Naive B cell (primary cell): ENCODE measurements at regions not wholly inside any gene's neighbourhood (a gene's known extent, or its start where the extent isn't known, plus 50 kb on each side); places are given as distances from the start of the nearest gene placed in this dataset.

Experiments
- ATAC-seq, 2 donors: fragments of 150-1000 bp; cut with Tn5 transposase; 2 replicates each; pipeline ENCODE4 v1.10.0; 2021; ENCODE audit warnings: low read depth in 2 of 2, mild to moderate bottlenecking in 2 of 2, moderate library complexity in 2 of 2
- DNase-seq: peaks from one replicate; pipeline ENCODE4 v3.0.0; 2022
- H3K27ac Mint-ChIP-seq, 6 donors: one replicate each; pipeline ENCODE4 v1.8.0; 2020 to 2022; ENCODE audit warnings: mild to moderate bottlenecking in 6 of 6, mixed read lengths in 6 of 6, moderate library complexity in 5 of 6, inconsistent platforms in 2 of 6
- H3K27me3 Mint-ChIP-seq, 3 donors: one replicate each; pipeline ENCODE4 v1.8.0; 2021 to 2022; ENCODE audit warnings: mixed read lengths in 3 of 3, mild to moderate bottlenecking in 1 of 3
- H3K36me3 Mint-ChIP-seq, 2 donors: one replicate each; pipeline ENCODE4 v1.8.0; 2020 to 2022; ENCODE audit warnings: mixed read lengths in 2 of 2, inconsistent platforms in 1 of 2, mild to moderate bottlenecking in 1 of 2
- H3K4me1 Mint-ChIP-seq, 3 donors: one replicate each; pipeline ENCODE4 v1.8.0; 2020 to 2022; ENCODE audit warnings: mixed read lengths in 3 of 3, inconsistent platforms in 1 of 3, mild to moderate bottlenecking in 1 of 3, moderate library complexity in 1 of 3
- H3K4me3 Mint-ChIP-seq, 8 donors: one replicate each; pipeline ENCODE4 v1.8.0; 2020 to 2022; ENCODE audit warnings: mild to moderate bottlenecking in 8 of 8, mixed read lengths in 8 of 8, moderate library complexity in 8 of 8, inconsistent platforms in 2 of 8
- H3K9me3 Mint-ChIP-seq, 7 donors: one replicate each; pipeline ENCODE4 v1.8.0; 2020 to 2022; ENCODE audit warnings: mixed read lengths in 7 of 7, mild to moderate bottlenecking in 5 of 7, inconsistent platforms in 2 of 7, moderate library complexity in 1 of 7

DNA sequence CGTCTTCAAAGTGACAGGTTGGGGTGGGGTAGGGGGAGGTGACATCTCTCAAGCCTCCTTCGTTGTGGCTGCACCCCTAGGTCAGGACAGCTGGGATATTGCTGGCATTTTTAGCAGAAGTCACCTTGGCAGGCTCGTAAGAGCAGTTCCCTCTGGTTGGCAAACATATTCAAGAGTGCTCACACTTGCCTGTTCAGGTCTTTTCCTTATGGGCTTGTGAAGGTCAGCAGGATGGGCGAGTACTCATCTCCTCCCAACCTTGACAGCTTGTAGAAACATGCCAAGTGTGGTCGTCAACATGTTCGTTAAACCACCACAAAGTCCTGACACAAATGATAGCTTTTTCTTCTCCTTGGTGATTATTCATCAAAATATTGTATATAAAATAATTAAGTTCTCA, 113.6 kb downstream of the HDGFL1 start:
- Mint-ChIP-seq H3K27me3 (no peaks in the 10 kb centered on the region), H3K4me3 (no peak overlapping the region), H3K36me3 (no peaks in the 10 kb centered on the region), H3K9me3 (peaks cover 0 to 2% (median 0%) of the 10 kb centered on the region in 7 donors), H3K4me1 (no peaks in the 10 kb centered on the region), H3K27ac (no peak overlapping the region)
- DNase-seq: no peak
- ATAC-seq: no peak

DNA sequence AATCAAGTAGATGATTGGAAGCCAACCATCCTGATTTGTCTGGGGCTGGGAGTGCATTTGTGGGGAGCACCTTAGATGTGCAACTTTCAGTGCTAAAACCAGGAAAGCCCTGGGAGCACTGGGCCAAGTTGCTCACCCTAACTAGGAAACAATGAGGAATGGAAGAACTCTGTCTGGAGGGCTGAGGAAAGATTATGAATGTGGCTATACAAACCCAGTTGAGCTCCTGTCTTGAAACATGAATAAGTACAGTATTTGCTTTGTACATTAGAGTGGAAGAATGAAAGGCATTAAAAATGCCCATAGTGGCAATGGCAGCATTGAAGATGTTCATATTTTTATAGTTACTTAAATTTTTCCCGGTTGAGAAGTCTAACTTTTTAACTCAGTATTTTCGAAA, 121.1 kb downstream of the HDGFL1 start:
- Mint-ChIP-seq H3K9me3 (peaks cover 0 to 5% (median 0%) of the 10 kb centered on the region in 7 donors), H3K27me3 (no peaks in the 10 kb centered on the region), H3K27ac (no peak overlapping the region), H3K4me1 (no peaks in the 10 kb centered on the region), H3K36me3 (no peaks in the 10 kb centered on the region), H3K4me3 (no peak overlapping the region)
- ATAC-seq (no peak), DNase-seq (no peak)

DNA sequence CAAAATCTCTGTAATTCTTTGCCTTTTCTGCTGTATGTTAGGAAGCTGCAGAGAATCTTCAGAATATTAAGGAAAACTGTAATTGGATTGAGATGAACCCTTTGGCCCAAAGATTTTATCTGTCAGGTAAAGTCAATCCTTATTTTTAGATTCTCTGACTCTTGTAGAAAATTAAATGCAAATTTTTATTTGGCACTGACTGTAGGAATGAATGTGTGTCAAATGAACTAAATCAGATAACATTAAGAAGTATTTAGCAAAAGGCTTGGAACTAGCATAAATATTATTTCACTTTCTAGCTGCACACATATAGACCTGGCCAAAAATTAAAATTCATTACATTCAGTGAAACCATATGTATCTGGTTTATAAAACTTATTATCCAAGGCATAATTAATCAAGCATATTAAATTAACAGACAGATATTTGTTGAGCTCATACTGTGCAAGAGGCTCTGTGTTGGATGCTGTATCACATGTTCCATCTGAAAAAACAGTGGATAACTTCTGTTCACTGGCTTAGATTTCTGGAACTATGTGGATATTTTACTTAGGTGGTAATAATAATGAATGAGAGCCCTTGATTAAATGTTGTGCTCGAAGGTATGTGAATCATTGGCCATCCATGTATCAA, 124.8 kb downstream of the HDGFL1 start:
- no peak for DNase-seq
- no peak for ATAC-seq

DNA sequence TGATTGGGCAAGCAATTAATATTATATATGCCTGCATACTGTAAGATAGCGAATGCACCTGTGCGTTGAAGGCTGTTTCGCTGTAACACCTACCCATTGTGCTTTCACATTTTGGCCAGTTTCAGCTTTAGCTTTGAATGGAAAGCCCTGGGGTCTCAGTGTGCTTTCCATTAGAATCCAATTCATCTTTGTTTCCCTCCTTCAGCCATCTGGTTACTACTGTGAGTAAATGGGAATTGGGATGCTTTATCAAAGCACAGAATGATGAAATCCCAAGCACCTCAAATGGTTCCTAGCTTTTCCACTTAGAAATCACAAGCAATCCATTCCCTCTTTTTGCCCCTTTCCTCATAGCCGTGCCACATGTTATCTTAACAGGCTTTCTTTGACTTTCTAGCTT, 127.1 kb downstream of the HDGFL1 start:
- H3K27me3 Mint-ChIP-seq: no peaks in the 10 kb centered on the region
- no peaks in the 10 kb centered on the region for H3K4me1 Mint-ChIP-seq
- H3K9me3 Mint-ChIP-seq: no peaks in the 10 kb centered on the region
- no peaks in the 10 kb centered on the region for H3K36me3 Mint-ChIP-seq
- H3K27ac Mint-ChIP-seq: no peak overlapping the region
- no peak for DNase-seq
- ATAC-seq: no peak
- no peak overlapping the region for H3K4me3 Mint-ChIP-seq

More for the DNA sequence above, 124.8 kb downstream of the HDGFL1 start:
- no peaks in the 10 kb centered on the region for H3K36me3 Mint-ChIP-seq
- no peaks in the 10 kb centered on the region for H3K4me1 Mint-ChIP-seq
- H3K4me3 Mint-ChIP-seq: no peak overlapping the region
- H3K9me3 Mint-ChIP-seq: peaks cover 0 to 5% (median 0%) of the 10 kb centered on the region in 7 donors
- no peak overlapping the region for H3K27ac Mint-ChIP-seq
- no peaks in the 10 kb centered on the region for H3K27me3 Mint-ChIP-seq

DNA sequence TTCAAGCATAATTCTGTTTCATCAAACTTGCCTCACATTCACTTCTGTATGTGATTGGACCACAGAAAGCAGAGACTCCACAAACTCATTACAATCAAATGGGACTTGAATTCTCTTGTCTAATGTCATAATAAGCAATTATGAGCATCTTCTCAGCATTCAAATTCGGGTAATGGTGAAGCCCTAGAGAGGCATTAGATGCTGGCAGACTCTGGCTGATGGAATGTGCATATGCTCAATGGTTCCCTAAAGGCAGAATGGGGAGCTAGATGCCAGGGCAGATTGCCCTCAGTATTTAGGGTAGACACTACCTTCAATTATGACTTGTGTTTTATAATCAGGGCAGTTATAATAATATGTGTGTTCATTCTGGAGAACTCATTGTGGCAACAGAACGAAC, 127.9 kb downstream of the HDGFL1 start:
- Mint-ChIP-seq H3K4me1 (no peaks in the 10 kb centered on the region), H3K36me3 (no peaks in the 10 kb centered on the region), H3K4me3 (no peak overlapping the region), H3K9me3 (no peaks in the 10 kb centered on the region), H3K27me3 (no peaks in the 10 kb centered on the region), H3K27ac (no peak overlapping the region)
- DNase-seq: no peak
- no peak for ATAC-seq

DNA sequence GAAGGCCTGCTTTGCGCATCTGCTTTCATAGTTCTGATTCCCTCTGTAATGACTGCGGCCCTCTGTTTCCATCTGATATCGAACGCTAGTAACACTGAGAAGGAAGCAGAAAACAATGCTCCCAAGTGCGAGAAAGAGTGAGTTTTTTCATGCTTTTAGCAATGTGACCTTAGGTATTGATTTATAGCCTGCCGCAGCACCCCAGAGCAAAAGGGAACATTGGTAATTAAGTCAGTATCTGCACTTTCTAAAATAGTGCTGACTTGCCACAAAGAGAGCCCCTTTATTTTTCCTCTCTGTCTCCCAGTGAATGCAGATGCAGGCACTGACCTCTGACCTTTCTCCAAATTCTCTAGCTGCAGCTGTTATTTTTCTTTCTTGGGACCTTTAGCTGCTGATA, 129.8 kb downstream of the HDGFL1 start:
- no peaks in the 10 kb centered on the region for H3K4me1 Mint-ChIP-seq
- H3K36me3 Mint-ChIP-seq: no peaks in the 10 kb centered on the region
- no peak for DNase-seq
- H3K27me3 Mint-ChIP-seq: no peaks in the 10 kb centered on the region
- H3K4me3 Mint-ChIP-seq: no peak overlapping the region
- H3K27ac Mint-ChIP-seq: no peak overlapping the region
- no peaks in the 10 kb centered on the region for H3K9me3 Mint-ChIP-seq
- ATAC-seq: no peak

DNA sequence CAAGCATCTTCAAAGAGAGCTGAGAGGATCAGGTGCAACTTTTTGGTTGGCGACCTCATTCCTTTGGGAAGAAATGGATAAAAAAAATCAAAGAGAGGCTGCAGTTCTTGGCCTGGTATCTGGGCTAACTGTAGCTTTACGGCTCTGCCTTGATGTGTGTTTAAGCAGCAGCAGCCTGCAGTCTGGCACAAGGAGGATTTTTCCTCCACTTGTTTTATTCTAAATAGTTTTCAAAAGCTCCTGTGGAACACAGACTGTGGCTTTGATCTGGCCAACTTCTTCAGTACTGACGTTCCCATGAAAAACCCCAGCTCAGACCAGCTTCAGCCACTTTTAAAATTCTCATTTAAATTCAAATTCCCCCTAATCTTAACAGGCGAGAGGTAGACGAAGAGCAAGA, 137.3 kb downstream of the HDGFL1 start:
- H3K27me3 Mint-ChIP-seq: no peaks in the 10 kb centered on the region
- no peaks in the 10 kb centered on the region for H3K4me1 Mint-ChIP-seq

DNA sequence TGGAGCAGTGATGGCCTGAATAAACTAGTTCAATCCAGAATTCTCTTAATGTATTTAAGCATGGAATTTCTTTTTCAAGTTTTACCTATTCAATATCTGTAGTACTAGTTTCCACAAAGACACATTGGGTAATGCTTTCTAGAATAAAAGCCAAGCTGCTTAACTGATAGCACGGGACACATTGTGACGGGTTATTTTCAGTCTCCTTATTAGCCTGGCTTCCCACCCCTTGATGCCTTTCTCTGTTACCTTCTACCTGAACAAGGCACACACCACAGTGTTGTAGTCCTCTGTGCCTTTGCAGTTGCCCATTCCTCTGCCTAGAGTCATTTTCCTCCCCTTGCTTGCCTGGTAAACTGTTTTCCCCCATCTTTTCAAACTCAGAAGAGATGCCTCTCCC, 139.1 kb downstream of the HDGFL1 start:
- Mint-ChIP-seq H3K4me1 (no peaks in the 10 kb centered on the region), H3K27me3 (no peaks in the 10 kb centered on the region)

More for the DNA sequence above, 137.3 kb downstream of the HDGFL1 start:
- ATAC-seq (no peak), DNase-seq (no peak)
- Mint-ChIP-seq H3K27ac (no peak overlapping the region), H3K36me3 (no peaks in the 10 kb centered on the region), H3K4me3 (no peak overlapping the region), H3K9me3 (no peaks in the 10 kb centered on the region)

DNA sequence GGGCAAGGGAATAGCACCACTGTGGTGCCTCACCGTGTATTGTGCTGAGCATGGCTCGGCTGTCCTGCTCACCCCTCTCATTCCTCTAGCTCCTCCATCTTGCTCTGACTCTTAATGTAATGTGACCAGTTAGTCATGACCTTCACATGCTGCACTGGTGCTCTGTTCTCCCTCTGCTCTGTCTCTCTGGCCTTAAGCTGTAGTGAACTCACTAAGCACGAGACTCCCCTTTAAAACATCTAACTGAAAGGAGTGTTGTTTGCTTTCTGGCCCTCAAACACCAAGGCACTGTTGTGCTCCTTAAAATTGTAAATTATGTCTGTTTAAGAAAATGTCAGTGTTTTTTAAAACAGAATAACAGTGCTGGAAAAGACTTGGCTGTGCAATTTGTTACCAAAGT, 140.4 kb downstream of the HDGFL1 start:
- DNase-seq (no peak), ATAC-seq (no peak)
- H3K36me3 Mint-ChIP-seq: no peaks in the 10 kb centered on the region
- no peaks in the 10 kb centered on the region for H3K9me3 Mint-ChIP-seq
- peak overlapping the region in 1 of 6 donors; percentile 44 for H3K27ac Mint-ChIP-seq
- no peak overlapping the region for H3K4me3 Mint-ChIP-seq
- no peaks in the 10 kb centered on the region for H3K4me1 Mint-ChIP-seq
- no peaks in the 10 kb centered on the region for H3K27me3 Mint-ChIP-seq

More for the DNA sequence above, 139.1 kb downstream of the HDGFL1 start:
- Mint-ChIP-seq H3K4me3 (no peak overlapping the region), H3K36me3 (no peaks in the 10 kb centered on the region), H3K27ac (peak overlapping the region in 1 of 6 donors; percentile 12), H3K9me3 (no peaks in the 10 kb centered on the region)
- ATAC-seq: no peak
- no peak for DNase-seq

DNA sequence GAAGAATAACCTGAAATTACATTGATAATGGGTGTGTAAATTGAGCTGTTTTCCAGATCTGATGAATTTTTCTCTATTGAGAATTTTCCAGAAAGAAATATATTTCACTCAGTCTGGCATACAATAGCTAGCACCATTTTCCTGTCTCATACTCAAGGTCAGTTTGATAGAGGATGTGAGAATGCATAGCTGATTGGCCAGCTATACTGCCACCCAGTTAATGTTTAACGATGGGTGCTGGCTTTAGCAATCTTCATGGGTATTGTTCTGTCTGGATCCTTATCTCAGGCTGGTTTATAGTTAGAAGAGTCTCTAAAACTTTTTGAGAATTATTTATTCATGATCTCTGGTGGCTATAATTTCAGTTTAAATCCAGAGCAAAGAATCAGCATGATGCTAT, 147.4 kb downstream of the HDGFL1 start:
- DNase-seq: no peak
- H3K27me3 Mint-ChIP-seq: no peaks in the 10 kb centered on the region
- H3K27ac Mint-ChIP-seq: no peak overlapping the region
- H3K36me3 Mint-ChIP-seq: no peaks in the 10 kb centered on the region
- no peaks in the 10 kb centered on the region for H3K4me1 Mint-ChIP-seq
- no peak for ATAC-seq
- H3K4me3 Mint-ChIP-seq: no peak overlapping the region
- H3K9me3 Mint-ChIP-seq: peaks cover 0 to 5% (median 0%) of the 10 kb centered on the region in 7 donors

DNA sequence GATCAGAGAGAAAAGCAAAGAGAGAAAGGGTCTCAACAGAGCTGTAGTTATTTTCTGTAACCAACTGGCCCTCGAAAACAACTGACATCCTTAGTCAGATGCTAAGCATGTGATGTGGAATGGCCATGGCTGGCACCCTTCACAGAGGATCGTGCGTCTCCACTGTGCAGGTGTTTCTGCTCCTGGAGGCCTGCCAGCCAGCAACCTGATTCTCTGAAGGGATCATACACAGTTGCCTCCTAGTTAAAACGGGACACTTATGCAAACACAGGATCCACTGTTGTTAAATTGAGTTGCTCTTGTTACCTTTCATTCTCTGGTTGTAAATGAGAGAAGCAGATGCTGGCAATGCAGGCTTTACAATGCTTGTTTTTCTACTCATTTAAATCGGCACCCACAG, 148.5 kb downstream of the HDGFL1 start:
- Mint-ChIP-seq H3K9me3 (peaks cover 0 to 14% (median 6%) of the 10 kb centered on the region in 7 donors), H3K36me3 (no peaks in the 10 kb centered on the region), H3K4me3 (no peak overlapping the region), H3K4me1 (no peaks in the 10 kb centered on the region), H3K27ac (no peak overlapping the region), H3K27me3 (no peaks in the 10 kb centered on the region)
- ATAC-seq (no peak), DNase-seq (no peak)

DNA sequence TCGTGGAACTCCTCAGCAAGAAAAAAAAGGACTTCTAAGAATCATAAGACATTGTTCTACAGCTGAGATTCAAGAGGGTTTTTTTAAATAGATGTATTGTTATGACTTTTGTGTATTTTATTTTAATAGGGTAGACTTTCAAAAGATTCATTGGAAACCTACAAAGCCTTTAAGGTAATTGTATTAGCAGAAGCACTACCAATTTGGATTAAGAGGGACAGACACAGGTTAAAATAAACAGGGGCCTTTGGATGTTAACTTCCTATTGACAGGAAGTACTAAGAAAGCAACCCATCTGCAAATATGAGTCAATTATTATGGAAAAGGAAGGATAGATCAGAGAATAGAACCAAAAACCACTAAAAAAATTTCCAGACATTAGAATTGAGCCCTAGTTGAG, 153.5 kb downstream of the HDGFL1 start:
- Mint-ChIP-seq H3K27me3 (no peaks in the 10 kb centered on the region), H3K4me1 (no peaks in the 10 kb centered on the region), H3K36me3 (peaks cover 0 to 5% of the 10 kb centered on the region in 2 donors), H3K9me3 (peaks cover 0 to 23% (median 14%) of the 10 kb centered on the region in 7 donors), H3K4me3 (no peak overlapping the region), H3K27ac (no peak overlapping the region)
- ATAC-seq: no peak
- no peak for DNase-seq

DNA sequence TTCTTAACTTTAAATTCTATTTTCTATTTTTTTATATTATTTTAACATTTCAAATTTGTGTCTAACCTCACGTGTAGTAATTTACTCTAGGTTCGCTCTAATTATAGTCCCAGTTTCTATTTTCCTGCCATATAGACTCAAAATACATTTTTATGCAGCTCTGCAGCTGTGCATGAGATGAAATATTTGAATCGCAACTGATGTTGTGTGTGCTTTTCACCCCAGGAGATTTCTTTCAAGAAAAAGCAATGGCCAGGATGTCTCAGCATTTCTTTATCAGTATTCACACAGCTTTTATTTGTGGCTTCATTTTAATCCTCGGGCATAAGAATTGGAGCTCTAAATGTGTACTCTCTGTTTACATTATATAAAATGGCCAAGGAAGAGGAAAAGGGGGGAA, 157.6 kb downstream of the HDGFL1 start:
- Mint-ChIP-seq H3K4me3 (no peak overlapping the region), H3K9me3 (peaks cover 0 to 21% (median 13%) of the 10 kb centered on the region in 7 donors), H3K36me3 (peaks cover 0 to 5% of the 10 kb centered on the region in 2 donors), H3K27ac (no peak overlapping the region), H3K4me1 (no peaks in the 10 kb centered on the region), H3K27me3 (no peaks in the 10 kb centered on the region)
- no peak for DNase-seq
- no peak for ATAC-seq

DNA sequence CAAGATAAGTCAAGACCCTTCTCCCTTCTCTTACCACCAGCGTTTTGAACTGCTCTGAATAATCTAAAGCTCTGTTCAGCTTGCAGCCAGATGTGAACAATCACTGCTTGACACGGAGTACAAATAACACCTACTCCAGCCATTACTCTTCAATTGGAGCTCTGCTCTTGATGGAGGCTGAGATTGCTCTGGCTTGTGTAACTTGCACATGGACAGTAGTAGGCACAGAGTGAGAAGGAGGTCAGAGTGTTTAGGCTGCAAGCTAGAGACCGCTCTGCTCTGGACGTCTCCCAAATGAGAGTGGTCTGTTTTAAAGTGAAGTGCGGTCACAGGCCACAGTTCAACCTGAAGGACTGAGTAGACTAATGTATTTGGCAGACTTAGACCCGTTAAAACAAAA, 158.3 kb downstream of the HDGFL1 start:
- H3K27me3 Mint-ChIP-seq: no peaks in the 10 kb centered on the region
- H3K9me3 Mint-ChIP-seq: peaks cover 0 to 15% (median 9%) of the 10 kb centered on the region in 7 donors
- H3K4me3 Mint-ChIP-seq: no peak overlapping the region
- H3K36me3 Mint-ChIP-seq: peaks cover 0 to 5% of the 10 kb centered on the region in 2 donors
- DNase-seq: no peak
- H3K4me1 Mint-ChIP-seq: no peaks in the 10 kb centered on the region
- no peak overlapping the region for H3K27ac Mint-ChIP-seq
- ATAC-seq: no peak
